Neural cell (in vitro differentiated cells): ENCODE measurements at regions not wholly inside any gene's neighbourhood (a gene's known extent, or its start where the extent isn't known, plus 50 kb on each side); places are given as distances from the start of the nearest gene placed in this dataset.

Source experiments
- H2AFZ ChIP-seq: fragments of 200-600, 300-800 bp; sonication (generic), shearing (Covaris generic); 2 replicates; pipeline ENCODE4 v1.6.0; 2014; ENCODE audit warnings: low read depth, mild to moderate bottlenecking, antibody characterized with exemption, low read length, moderate library complexity
- H3F3A ChIP-seq: fragments of 200-600 bp; shearing (Covaris generic); 2 replicates; pipeline ENCODE4 v1.6.1; 2016; ENCODE audit warnings: mild to moderate bottlenecking, moderate library complexity, mixed read lengths, antibody characterized with exemption, low read length; ENCODE audit not compliant: insufficient read depth, poor library complexity, severe bottlenecking
- H3K27ac ChIP-seq: fragments of 200-600, 300-800 bp; sonication (generic), shearing (Covaris generic); 2 replicates; pipeline ENCODE4 v1.5.1; 2014; ENCODE audit warnings: mild to moderate bottlenecking, low read length, moderate library complexity
- H3K27me3 ChIP-seq: fragments of 300-800, 200-600 bp; sonication (generic), shearing (Covaris generic); 2 replicates; pipeline ENCODE4 v1.6.0; 2014; ENCODE audit warnings: mild to moderate bottlenecking, low read depth, low read length, moderate library complexity; ENCODE audit not compliant: insufficient read depth
- H3K36me3 ChIP-seq: fragments of 300-800, 200-600 bp; sonication (generic), shearing (Covaris generic); 2 replicates; pipeline ENCODE4 v1.5.1; 2014; ENCODE audit warnings: mild to moderate bottlenecking, antibody characterized with exemption, low read length, moderate library complexity; ENCODE audit not compliant: insufficient read depth
- H3K4me2 ChIP-seq: fragments of 300-800, 200-600 bp; sonication (generic), shearing (Covaris generic); 2 replicates; pipeline ENCODE4 v1.6.0; 2014; ENCODE audit warnings: mild to moderate bottlenecking, low read length
- H3K4me3 ChIP-seq: fragments of 300-800, 200-600 bp; sonication (generic), shearing (Covaris generic); 2 replicates; pipeline ENCODE4 v1.5.1; 2014; ENCODE audit warnings: mild to moderate bottlenecking, low read length, moderate library complexity
- H3K79me2 ChIP-seq: fragments of 200-600 bp; shearing (Covaris generic); replicated peaks from 2 replicates; pipeline ENCODE4 v1.6.0; 2014; ENCODE audit warnings: mild to moderate bottlenecking, low read length, moderate library complexity; ENCODE audit not compliant: insufficient read depth
- H3K9ac ChIP-seq: fragments of 300-800, 200-600 bp; sonication (generic), shearing (Covaris generic); 2 replicates; pipeline ENCODE4 v1.6.1; 2016; ENCODE audit warnings: mild to moderate bottlenecking, low read length, mixed read lengths
- H3K9me2 ChIP-seq: fragments of 200-600 bp; shearing (Covaris generic); 2 replicates; pipeline ENCODE4 v1.6.1; 2016; ENCODE audit warnings: mild to moderate bottlenecking, low read length, mixed read lengths; ENCODE audit not compliant: insufficient read depth
- H3K9me3 ChIP-seq: fragments of 200-600, 300-800 bp; sonication (generic), shearing (Covaris generic); 2 replicates; pipeline ENCODE4 v1.6.1; 2016; ENCODE audit warnings: mild to moderate bottlenecking, mixed run types, low read length, moderate library complexity, mixed read lengths
- H4K20me1 ChIP-seq: fragments of 200-600 bp; shearing (Covaris generic); 2 replicates; pipeline ENCODE4 v1.6.1; 2016; ENCODE audit warnings: mild to moderate bottlenecking, mixed run types; ENCODE audit not compliant: insufficient read depth
- CTCF ChIP-seq: fragments of 450-650 bp; IDR thresholded peaks from 2 replicates; pipeline ENCODE4 v1.5.1; 2014; ENCODE audit warnings: antibody characterized with exemption, mild to moderate bottlenecking, moderate library complexity; ENCODE audit not compliant: poor library complexity, severe bottlenecking
- EP300 ChIP-seq: fragments of 450-650 bp; conservative IDR thresholded peaks from 2 replicates; pipeline ENCODE4 v1.6.1; 2014; ENCODE audit warnings: antibody characterized with exemption, mild to moderate bottlenecking, moderate library complexity; ENCODE audit not compliant: poor library complexity, severe bottlenecking
- EZH2 ChIP-seq: fragments of 200-600, 300-800 bp; shearing (Covaris generic), sonication (generic); IDR thresholded peaks from 2 replicates; pipeline ENCODE4 v1.6.1; 2014; ENCODE audit warnings: antibody characterized with exemption, low read length, borderline replicate concordance, mild to moderate bottlenecking; ENCODE audit not compliant: insufficient read depth, poor library complexity, severe bottlenecking
- MXI1 ChIP-seq: fragments of 450-650 bp; conservative IDR thresholded peaks from 2 replicates; pipeline ENCODE4 v1.6.1; 2014; ENCODE audit warnings: antibody characterized with exemption, mild to moderate bottlenecking; ENCODE audit not compliant: poor library complexity, severe bottlenecking
- POLR2AphosphoS5 ChIP-seq: IDR thresholded peaks from 2 replicates; pipeline ENCODE4 v1.6.1; 2012
- RAD21 ChIP-seq: fragments of 450-650 bp; conservative IDR thresholded peaks from 2 replicates; pipeline ENCODE4 v1.6.1; 2014; ENCODE audit warnings: antibody characterized with exemption, mild to moderate bottlenecking, moderate library complexity
- REST ChIP-seq: IDR thresholded peaks from 2 replicates; pipeline ENCODE4 v1.6.1; 2012; ENCODE audit warnings: borderline replicate concordance
- SMC3 ChIP-seq: fragments of 450-650 bp; conservative IDR thresholded peaks from 2 replicates; pipeline ENCODE4 v1.6.1; 2014; ENCODE audit warnings: antibody characterized with exemption, mild to moderate bottlenecking, moderate library complexity; ENCODE audit not compliant: poor library complexity
- TAF1 ChIP-seq: IDR thresholded peaks from 2 replicates; pipeline ENCODE4 v1.6.1; 2012; ENCODE audit warnings: low read depth

- no peak for TF ChIP-seq MXI1
- Histone ChIP-seq H3K4me3 (no peak overlapping the region), H3K4me2 (no peak overlapping the region), H3K9ac (no peak overlapping the region), H3K79me2 (no peaks in the 10 kb centered on the region), H3K27me3 (no peaks in the 10 kb centered on the region), H3F3A (no peaks in the 10 kb centered on the region), H4K20me1 (no peaks in the 10 kb centered on the region), H2AFZ (no peak overlapping the region), H3K36me3 (no peaks in the 10 kb centered on the region), H3K9me2 (no peaks in the 10 kb centered on the region), H3K9me3 (no peaks in the 10 kb centered on the region), H3K27ac (no peak overlapping the region)
These were observed 338.9 kb downstream of the ZEB2 start for GRCh38 chr2:144181001-144181400.

- H3K9ac ChIP-seq = no peak overlapping the region
- no peak overlapping the region for H3K4me3 ChIP-seq
- no peak overlapping the region for H3K4me2 ChIP-seq
- no peaks in the 10 kb centered on the region for H3K79me2 ChIP-seq
- no peak for TF ChIP-seq RAD21
- TF ChIP-seq EZH2 = no peak
- no peak for TF ChIP-seq EP300
- no peak for TF ChIP-seq SMC3
- no peak for TF ChIP-seq MXI1
- no peak for TF ChIP-seq POLR2AphosphoS5
- no peak for TF ChIP-seq TAF1
- TF ChIP-seq REST = no peak
- no peak for TF ChIP-seq CTCF
- H3K9me2 ChIP-seq = no peaks in the 10 kb centered on the region
- H3K27me3 ChIP-seq = no peaks in the 10 kb centered on the region
- no peak overlapping the region for H3K27ac ChIP-seq
- H3K9me3 ChIP-seq = no peaks in the 10 kb centered on the region
- no peaks in the 10 kb centered on the region for H3F3A ChIP-seq
- H3K36me3 ChIP-seq = no peaks in the 10 kb centered on the region
- H2AFZ ChIP-seq = no peak overlapping the region
- H4K20me1 ChIP-seq = no peaks in the 10 kb centered on the region
These were observed 339.8 kb downstream of the ZEB2 start for GRCh38 chr2:144180131-144180530.

- Histone ChIP-seq H3K79me2 (no peaks in the 10 kb centered on the region), H3K4me2 (no peak overlapping the region), H4K20me1 (no peaks in the 10 kb centered on the region), H3K36me3 (no peaks in the 10 kb centered on the region), H3F3A (no peaks in the 10 kb centered on the region), H3K9me3 (no peaks in the 10 kb centered on the region), H3K27ac (no peak overlapping the region), H3K27me3 (no peaks in the 10 kb centered on the region), H3K9ac (no peak overlapping the region), H3K4me3 (no peak overlapping the region), H2AFZ (no peak overlapping the region), H3K9me2 (no peaks in the 10 kb centered on the region)
- no peak for TF ChIP-seq RAD21
- TF ChIP-seq EZH2 = no peak
- TF ChIP-seq POLR2AphosphoS5 = no peak
- no peak for TF ChIP-seq CTCF
- TF ChIP-seq TAF1 = no peak
- no peak for TF ChIP-seq MXI1
- TF ChIP-seq EP300 = no peak
- no peak for TF ChIP-seq SMC3
- TF ChIP-seq REST = no peak
These were observed 349.7 kb downstream of the ZEB2 start for GRCh38 chr2:144170179-144170578.
